ENCODE measurements at regions not wholly inside any gene's neighbourhood (a gene's known extent, or its start where the extent isn't known, plus 50 kb on each side); places are given as distances from the start of the nearest gene placed in this dataset.

DNA sequence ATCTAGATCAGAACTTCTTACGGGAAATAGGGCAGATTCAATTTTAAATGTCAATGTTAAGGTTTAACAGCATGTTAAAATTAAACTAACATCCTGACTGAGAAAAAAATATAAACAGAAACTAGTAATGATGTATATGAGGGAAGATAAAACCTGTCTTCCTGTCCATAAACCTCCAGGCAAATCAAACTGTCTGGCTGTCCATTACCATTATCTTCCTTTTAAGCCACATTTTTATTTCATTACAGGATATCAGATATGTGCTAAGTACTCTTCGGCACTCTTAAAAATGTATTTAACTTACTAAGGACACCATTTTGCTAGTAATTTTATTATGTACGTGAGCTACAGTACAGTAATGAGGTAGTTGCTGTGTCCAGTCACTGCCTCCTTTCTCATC is 1461.7 kb upstream of the ALCAM start:
- TF ChIP-seq EZH2 (IDR thresholded peaks at IDR 0.05; ENCODE audit: borderline replicate concordance) (no peak), CTCF (IDR thresholded peaks at IDR 0.05; ENCODE audit: poor library complexity) (no peak), EZH2phosphoT487 (IDR thresholded peaks at IDR 0.05; ENCODE audit: low read depth, severe bottlenecking, unreplicated experiment) (no peak)
